IMR-90 (cell line): ENCODE measurements at regions not wholly inside any gene's neighbourhood (a gene's known extent, or its start where the extent isn't known, plus 50 kb on each side); places are given as distances from the start of the nearest gene placed in this dataset.

Experiments used
- ATAC-seq: fragments of 200-7000 bp; cut with Tn5 transposase; 2 replicates; pipeline ENCODE4 v1.9.1; 2020; ENCODE audit warnings: low read depth, mild to moderate bottlenecking, moderate library complexity
- BruUV-seq: library from RNA; stranded (reverse); fragments of 400-500 nt; replicated peaks from 2 replicates; lab custom pipeline; 2021; lab: Mats Ljungman, UMichigan
- CTCF ChIA-PET: fragments of 300-600 bp; formaldehyde crosslinking; extraction: SDS; loops from one replicate; lab custom pipeline; 2021; ENCODE audit warnings: antibody characterized with exemption; lab: Yijun Ruan, JAX
- POLR2A ChIA-PET: fragments of 300-600 bp; sonication (Branson Sonifier 250); formaldehyde crosslinking; loops from one replicate; lab custom pipeline; 2022; ENCODE audit warnings: antibody characterized with exemption; ENCODE audit not compliant: unreplicated experiment; lab: Charles Lee
- DNase-seq: peaks from one replicate; pipeline ENCODE4 v3.0.0; 2013
- H2AFZ ChIP-seq: replicated peaks from 2 replicates; pipeline ENCODE3; 2013; ENCODE audit warnings: low read length, mild to moderate bottlenecking; ENCODE audit not compliant: poor library complexity
- H2AK5ac ChIP-seq: 2 replicates; pipeline ENCODE4 v1.6.1; 2013; ENCODE audit warnings: low read depth, low read length, inconsistent platforms
- H2AK9ac ChIP-seq: replicated peaks from 2 replicates; pipeline ENCODE3; 2013; ENCODE audit warnings: mild to moderate bottlenecking, low read depth, low read length, moderate library complexity; ENCODE audit not compliant: poor library complexity
- H2BK120ac ChIP-seq: 2 replicates; pipeline ENCODE4 v1.6.1; 2013; ENCODE audit warnings: low read depth, low read length, inconsistent platforms
- H2BK15ac ChIP-seq: 3 replicates; pipeline ENCODE4 v1.6.1; 2013; ENCODE audit warnings: low read depth, low read length, inconsistent platforms
- H2BK20ac ChIP-seq: 2 replicates; pipeline ENCODE4 v1.6.1; 2013; ENCODE audit warnings: low read depth, mild to moderate bottlenecking, inconsistent platforms, low read length, moderate library complexity
- H2BK5ac ChIP-seq: 2 replicates; pipeline ENCODE4 v1.6.1; 2013; ENCODE audit warnings: mild to moderate bottlenecking, low read depth, low read length, inconsistent platforms; ENCODE audit not compliant: poor library complexity, severe bottlenecking
- H3K14ac ChIP-seq: replicated peaks from 2 replicates; pipeline ENCODE4 v1.6.1; 2013; ENCODE audit warnings: low read depth, low read length, inconsistent platforms
- H3K18ac ChIP-seq: 2 replicates; pipeline ENCODE4 v1.6.1; 2013; ENCODE audit warnings: low read depth, low read length, control low read depth
- H3K23ac ChIP-seq: 2 replicates; pipeline ENCODE4 v1.6.1; 2013; ENCODE audit warnings: low read depth, low read length, inconsistent platforms
- H3K27ac ChIP-seq: 2 replicates; pipeline ENCODE4 v1.5.1; 2013; ENCODE audit warnings: mild to moderate bottlenecking, control low read depth, low read length; ENCODE audit not compliant: insufficient read depth
- H3K27me3 ChIP-seq: 2 replicates; pipeline ENCODE4 v1.6.1; 2013; ENCODE audit warnings: low read length; ENCODE audit not compliant: control insufficient read depth, insufficient read depth
- H3K36me3 ChIP-seq: 2 replicates; pipeline ENCODE4 v1.6.1; 2013; ENCODE audit warnings: low read length, mixed read lengths; ENCODE audit not compliant: control insufficient read depth, insufficient read depth
- H3K4ac ChIP-seq: 2 replicates; pipeline ENCODE4 v1.6.1; 2013; ENCODE audit warnings: low read depth, low read length, inconsistent platforms
- H3K4me1 ChIP-seq: 2 replicates; pipeline ENCODE4 v1.6.1; 2013; ENCODE audit warnings: low read length, mixed read lengths; ENCODE audit not compliant: control insufficient read depth, insufficient read depth
- H3K4me2 ChIP-seq: 2 replicates; pipeline ENCODE4 v1.6.1; 2013; ENCODE audit warnings: low read depth, mild to moderate bottlenecking, control low read depth, low read length, moderate library complexity
- H3K4me3 ChIP-seq: 2 replicates; pipeline ENCODE4 v1.5.1; 2013; ENCODE audit warnings: low read depth, mild to moderate bottlenecking, control low read depth, low read length, moderate library complexity; ENCODE audit not compliant: insufficient read depth
- H3K56ac ChIP-seq: 2 replicates; pipeline ENCODE4 v1.6.1; 2013; ENCODE audit warnings: low read length, inconsistent platforms; ENCODE audit not compliant: insufficient read depth; ENCODE audit errors: extremely low read depth
- H3K79me1 ChIP-seq, 2 experiments: 2 replicates each; pipeline ENCODE4 v1.6.1; 2013; ENCODE audit warnings: low read length in 2 of 2, inconsistent platforms in 1 of 2, low read depth in 1 of 2
- H3K9ac ChIP-seq: 2 replicates; pipeline ENCODE4 v1.6.1; 2013; ENCODE audit warnings: low read depth, low read length, control low read depth
- H3K9me1 ChIP-seq: 2 replicates; pipeline ENCODE4 v1.6.1; 2013; ENCODE audit warnings: low read length, inconsistent platforms; ENCODE audit not compliant: insufficient read depth
- H3K9me3 ChIP-seq: 2 replicates; pipeline ENCODE4 v1.6.1; 2013; ENCODE audit warnings: low read length; ENCODE audit not compliant: control insufficient read depth, insufficient read depth
- H4K20me1 ChIP-seq: 2 replicates; pipeline ENCODE4 v1.6.1; 2013; ENCODE audit warnings: low read length, inconsistent platforms; ENCODE audit not compliant: insufficient read depth
- H4K5ac ChIP-seq: 2 replicates; pipeline ENCODE4 v1.6.1; 2013; ENCODE audit warnings: mild to moderate bottlenecking, low read depth, low read length, control low read depth
- H4K8ac ChIP-seq, 2 experiments: 2 replicates each; pipeline ENCODE4 v1.6.1; 2013; ENCODE audit warnings: low read depth in 2 of 2, low read length in 2 of 2, control low read depth in 1 of 2, inconsistent platforms in 1 of 2
- H4K91ac ChIP-seq: 2 replicates; pipeline ENCODE4 v1.6.1; 2013; ENCODE audit warnings: low read depth, low read length, inconsistent platforms; ENCODE audit not compliant: insufficient read depth
- CHD1 ChIP-seq: IDR thresholded peaks from 2 replicates; pipeline ENCODE4 v1.6.1; 2012; ENCODE audit warnings: low read depth, low read length, improper control_type of control experiment
- CTCF ChIP-seq: conservative IDR thresholded peaks from 2 replicates; pipeline ENCODE4 v1.5.1; 2012; ENCODE audit warnings: mild to moderate bottlenecking, low read depth, low read length, improper control_type of control experiment
- MAZ ChIP-seq: IDR thresholded peaks from 2 replicates; pipeline ENCODE4 v1.6.1; 2012; ENCODE audit warnings: low read depth, mild to moderate bottlenecking, low read length, improper control_type of control experiment, moderate library complexity, borderline replicate concordance
- MXI1 ChIP-seq: IDR thresholded peaks from 2 replicates; pipeline ENCODE4 v1.6.1; 2012; ENCODE audit warnings: low read depth, mild to moderate bottlenecking, low read length, moderate library complexity, borderline replicate concordance
- RCOR1 ChIP-seq: IDR thresholded peaks from 2 replicates; pipeline ENCODE4 v1.6.1; 2012; ENCODE audit warnings: mild to moderate bottlenecking, low read length, improper control_type of control experiment; ENCODE audit not compliant: insufficient replicate concordance
- USF2 ChIP-seq: fragments of 150-350 bp; IDR thresholded peaks from 2 replicates; pipeline ENCODE4 v1.6.1; 2017; ENCODE audit warnings: mild to moderate bottlenecking, antibody characterized with exemption, low read length, low read depth
- WGBS, 2 experiments: methylation state at CpG; one replicate each; pipeline versions ENCODE4 v1.1.5 to v1.1.7; 2013; ENCODE audit warnings: missing lambda C conversion rate in 2 of 2; ENCODE audit not compliant: insufficient read length in 1 of 2; ENCODE audit errors: extremely low coverage in 2 of 2; 5-methylcytosine and 5-hydroxymethylcytosine counted together
- dilution Hi-C: fragments of 300-500 bp; cut with HindIII; formaldehyde crosslinking; loops from one replicate; pipeline ENCODE4 v1.14.3; 2018; ENCODE audit warnings: low sequenced_read_pairs; ENCODE audit not compliant: unreplicated experiment
- in situ Hi-C: fragments of 300-500 bp; cut with MboI; formaldehyde crosslinking; loops from 3 replicates; pipeline ENCODE4 v1.14.3; 2019; ENCODE audit warnings: low sequenced_read_pairs, inconsistent platforms, mixed read lengths
- intact Hi-C: fragments of 100-400 bp; cut with micrococcal nuclease; formaldehyde crosslinking; loops from 2 replicates; pipeline ENCODE4 v1.10.0; 2022

GRCh38 chr3:181330257-181330656 lies 340.7 kb upstream of the DNAJC19 start:
- DNase-seq (no peak), ATAC-seq (no peak)
- dilution Hi-C loops: no loop called here
- no TSS peak for BruUV-seq
- WGBS, 2 experiments: no CpG with 5 or more reads among the region's 3 CpGs
- H3K23ac ChIP-seq: no peak overlapping the region
- H3K27ac ChIP-seq: no peak overlapping the region
- H2BK120ac ChIP-seq: no peak overlapping the region
- no peak overlapping the region for H2AK9ac ChIP-seq
- H3K4ac ChIP-seq: no peak overlapping the region
- H3K4me1 ChIP-seq: no peaks in the 10 kb centered on the region
- ChIA-PET POLR2A (no interaction called here), CTCF (no interaction called here)
- no peaks in the 10 kb centered on the region for H3K9me1 ChIP-seq
- no peak overlapping the region for H2AFZ ChIP-seq
- H2BK20ac ChIP-seq: no peak overlapping the region
- no peak overlapping the region for H3K18ac ChIP-seq
- no peak overlapping the region for H2BK5ac ChIP-seq
- no peak overlapping the region for H4K8ac ChIP-seq
- H3K56ac ChIP-seq: no peak overlapping the region
- no peak overlapping the region for H2BK15ac ChIP-seq
- H3K14ac ChIP-seq: no peak overlapping the region
- no peak for TF ChIP-seq MXI1
- no peak for TF ChIP-seq CTCF
- TF ChIP-seq MAZ: no peak
- TF ChIP-seq USF2: no peak
- TF ChIP-seq CHD1: no peak
- no peak for TF ChIP-seq RCOR1
- no peak overlapping the region for H4K91ac ChIP-seq
- H3K4me3 ChIP-seq: no peak overlapping the region
- no peak overlapping the region for H3K9ac ChIP-seq
- H4K20me1 ChIP-seq: no peaks in the 10 kb centered on the region
- H4K5ac ChIP-seq: no peak overlapping the region
- in situ Hi-C loops: no loop called here
- intact Hi-C loops: no loop called here
- no peak overlapping the region for H2AK5ac ChIP-seq
- H3K4me2 ChIP-seq: no peak overlapping the region
- no peaks in the 10 kb centered on the region for H3K36me3 ChIP-seq
- H3K27me3 ChIP-seq: no peaks in the 10 kb centered on the region
- no peaks in the 10 kb centered on the region for H3K9me3 ChIP-seq
- no peaks in the 10 kb centered on the region for H3K79me1 ChIP-seq
